Activated CD4-positive, alpha-beta T cell treated with anti-CD3 and anti-CD28 coated beads, Interleukin-2, amount 10 ng/mL, durations not matched to agents 24 days and 14 days (primary cell): ENCODE measurements at regions not wholly inside any gene's neighbourhood (a gene's known extent, or its start where the extent isn't known, plus 50 kb on each side); places are given as distances from the start of the nearest gene placed in this dataset.

Experiments used
- DNase-seq: peaks from one replicate; pipeline ENCODE4 v3.0.0; 2022
- H3K27ac Mint-ChIP-seq: one replicate; pipeline ENCODE4 v1.8.0; 2022; ENCODE audit warnings: mild to moderate bottlenecking, mixed read lengths
- H3K27me3 Mint-ChIP-seq: one replicate; pipeline ENCODE4 v1.8.0; 2022; ENCODE audit warnings: mixed read lengths
- H3K36me3 Mint-ChIP-seq: one replicate; pipeline ENCODE4 v1.8.0; 2022; ENCODE audit warnings: low read depth, mild to moderate bottlenecking, mixed read lengths
- H3K4me1 Mint-ChIP-seq: one replicate; pipeline ENCODE4 v1.8.0; 2021; ENCODE audit warnings: mixed read lengths
- H3K4me3 Mint-ChIP-seq: one replicate; pipeline ENCODE4 v1.8.0; 2022; ENCODE audit warnings: mild to moderate bottlenecking, moderate library complexity, mixed read lengths
- H3K9me3 Mint-ChIP-seq: one replicate; pipeline ENCODE4 v1.8.0; 2021; ENCODE audit warnings: mixed read lengths
- intact Hi-C: fragments of 100-400 bp; cut with micrococcal nuclease; formaldehyde crosslinking; loops from one replicate; pipeline ENCODE4 v1.15.1; 2023

- Mint-ChIP-seq H3K27ac (no peak overlapping the region), H3K27me3 (no peaks in the 10 kb centered on the region)
- intact Hi-C loops: no loop called here
These were observed 239.7 kb upstream of the AGA start for GRCh38 chr4:177681902-177682301.

GRCh38 chr4:177687117-177687516 is 244.9 kb upstream of the AGA start:
- DNase-seq: no peak
- no peak overlapping the region for H3K27ac Mint-ChIP-seq

More at GRCh38 chr4:177681902-177682301, 239.7 kb upstream of the AGA start:
- Mint-ChIP-seq H3K4me1 (no peaks in the 10 kb centered on the region), H3K36me3 (no peaks in the 10 kb centered on the region), H3K9me3 (no peaks in the 10 kb centered on the region), H3K4me3 (no peak overlapping the region)
- no peak for DNase-seq

GRCh38 chr4:177692907-177693306 is 250.7 kb upstream of the AGA start:
- H3K27me3 Mint-ChIP-seq: no peaks in the 10 kb centered on the region
- DNase-seq: no peak
- no peaks in the 10 kb centered on the region for H3K9me3 Mint-ChIP-seq
- H3K27ac Mint-ChIP-seq: no peak overlapping the region
- H3K4me3 Mint-ChIP-seq: no peak overlapping the region
- no peaks in the 10 kb centered on the region for H3K4me1 Mint-ChIP-seq
- no peaks in the 10 kb centered on the region for H3K36me3 Mint-ChIP-seq
- intact Hi-C loops: no loop called here

More at GRCh38 chr4:177687117-177687516, 244.9 kb upstream of the AGA start:
- Mint-ChIP-seq H3K27me3 (no peaks in the 10 kb centered on the region), H3K9me3 (no peaks in the 10 kb centered on the region), H3K36me3 (no peaks in the 10 kb centered on the region), H3K4me1 (no peaks in the 10 kb centered on the region), H3K4me3 (no peak overlapping the region)
- intact Hi-C loops: no loop called here

GRCh38 chr4:177696438-177696966 is 254.3 kb upstream of the AGA start:
- H3K4me3 Mint-ChIP-seq: no peak overlapping the region
- H3K4me1 Mint-ChIP-seq: no peaks in the 10 kb centered on the region
- no peaks in the 10 kb centered on the region for H3K9me3 Mint-ChIP-seq
- H3K27me3 Mint-ChIP-seq: no peaks in the 10 kb centered on the region
- no peaks in the 10 kb centered on the region for H3K36me3 Mint-ChIP-seq
- no peak overlapping the region for H3K27ac Mint-ChIP-seq
- intact Hi-C loops: no loop called here
- DNase-seq: no peak

- H3K4me1 Mint-ChIP-seq: no peaks in the 10 kb centered on the region
- no peaks in the 10 kb centered on the region for H3K9me3 Mint-ChIP-seq
- no peak overlapping the region for H3K4me3 Mint-ChIP-seq
- no peaks in the 10 kb centered on the region for H3K36me3 Mint-ChIP-seq
- H3K27me3 Mint-ChIP-seq: no peaks in the 10 kb centered on the region
- intact Hi-C loops: no loop called here
- H3K27ac Mint-ChIP-seq: no peak overlapping the region
- DNase-seq: no peak
These were observed 257.4 kb upstream of the AGA start for GRCh38 chr4:177699365-177700213.

GRCh38 chr4:177706916-177707315 is 264.7 kb upstream of the AGA start:
- intact Hi-C loops: no loop called here
- Mint-ChIP-seq H3K9me3 (no peaks in the 10 kb centered on the region), H3K27ac (no peak overlapping the region), H3K4me1 (no peaks in the 10 kb centered on the region), H3K4me3 (no peak overlapping the region), H3K27me3 (no peaks in the 10 kb centered on the region), H3K36me3 (no peaks in the 10 kb centered on the region)
- DNase-seq: no peak

- Mint-ChIP-seq H3K27me3 (no peaks in the 10 kb centered on the region), H3K27ac (no peak overlapping the region), H3K9me3 (no peaks in the 10 kb centered on the region), H3K4me1 (no peaks in the 10 kb centered on the region), H3K4me3 (no peak overlapping the region), H3K36me3 (no peaks in the 10 kb centered on the region)
- no peak for DNase-seq
- intact Hi-C loops: no loop called here
These were observed 271.2 kb upstream of the AGA start for GRCh38 chr4:177713454-177713853.

- Mint-ChIP-seq H3K36me3 (no peaks in the 10 kb centered on the region), H3K9me3 (no peaks in the 10 kb centered on the region), H3K4me1 (no peaks in the 10 kb centered on the region), H3K27me3 (no peaks in the 10 kb centered on the region), H3K27ac (no peak overlapping the region), H3K4me3 (no peak overlapping the region)
- no peak for DNase-seq
- intact Hi-C loops: no loop called here
These were observed 275.2 kb upstream of the AGA start for GRCh38 chr4:177717407-177717806.

GRCh38 chr4:177718514-177718913 is 276.3 kb upstream of the AGA start:
- intact Hi-C loops: no loop called here
- Mint-ChIP-seq H3K4me3 (no peak overlapping the region), H3K27ac (no peak overlapping the region), H3K27me3 (no peaks in the 10 kb centered on the region), H3K36me3 (no peaks in the 10 kb centered on the region), H3K4me1 (no peaks in the 10 kb centered on the region), H3K9me3 (no peaks in the 10 kb centered on the region)
- DNase-seq: no peak

- no peaks in the 10 kb centered on the region for H3K9me3 Mint-ChIP-seq
- no peaks in the 10 kb centered on the region for H3K36me3 Mint-ChIP-seq
- DNase-seq: no peak
- no peaks in the 10 kb centered on the region for H3K27me3 Mint-ChIP-seq
- no peaks in the 10 kb centered on the region for H3K4me1 Mint-ChIP-seq
- H3K27ac Mint-ChIP-seq: no peak overlapping the region
- no peak overlapping the region for H3K4me3 Mint-ChIP-seq
- intact Hi-C loops: no loop called here
These were observed 283.9 kb upstream of the AGA start for GRCh38 chr4:177726111-177726510.

- intact Hi-C loops: no loop called here
- H3K27ac Mint-ChIP-seq: no peak overlapping the region
These were observed 286.3 kb upstream of the AGA start for GRCh38 chr4:177728361-177729152.

GRCh38 chr4:177729681-177730080 is 287.4 kb upstream of the AGA start:
- Mint-ChIP-seq H3K9me3 (no peaks in the 10 kb centered on the region), H3K4me3 (no peak overlapping the region), H3K4me1 (no peaks in the 10 kb centered on the region), H3K27ac (no peak overlapping the region), H3K27me3 (no peaks in the 10 kb centered on the region), H3K36me3 (no peaks in the 10 kb centered on the region)
- no peak for DNase-seq
- intact Hi-C loops: no loop called here

More at GRCh38 chr4:177728361-177729152, 286.3 kb upstream of the AGA start:
- Mint-ChIP-seq H3K36me3 (no peaks in the 10 kb centered on the region), H3K4me1 (no peaks in the 10 kb centered on the region), H3K4me3 (no peak overlapping the region), H3K27me3 (no peaks in the 10 kb centered on the region), H3K9me3 (no peaks in the 10 kb centered on the region)
- no peak for DNase-seq

- H3K4me3 Mint-ChIP-seq: no peak overlapping the region
These were observed 295.2 kb upstream of the AGA start for GRCh38 chr4:177737387-177737940.

GRCh38 chr4:177740563-177740962 is 298.3 kb upstream of the AGA start:
- Mint-ChIP-seq H3K9me3 (no peaks in the 10 kb centered on the region), H3K36me3 (no peaks in the 10 kb centered on the region), H3K4me3 (no peak overlapping the region), H3K27ac (no peak overlapping the region), H3K27me3 (peaks cover 2% of the 10 kb centered on the region), H3K4me1 (no peaks in the 10 kb centered on the region)
- intact Hi-C loops: loop anchor here (1.0 kb wide), 1 partner anchor 12 kb away; no protein-coding TSS in a partner anchor
- DNase-seq: no peak

More at GRCh38 chr4:177737387-177737940, 295.2 kb upstream of the AGA start:
- Mint-ChIP-seq H3K9me3 (no peaks in the 10 kb centered on the region), H3K27ac (no peak overlapping the region), H3K4me1 (no peaks in the 10 kb centered on the region), H3K27me3 (no peaks in the 10 kb centered on the region), H3K36me3 (no peaks in the 10 kb centered on the region)
- intact Hi-C loops: no loop called here
- DNase-seq: no peak
